ENCODE measurements at regions not wholly inside any gene's neighbourhood (a gene's known extent, or its start where the extent isn't known, plus 50 kb on each side); places are given as distances from the start of the nearest gene placed in this dataset.
"Not testable (repeated sequence)": the region's sequence is repeated elsewhere in the genome, so short reads cannot be mapped to it uniquely, and the experiment has no call there.

- no peaks in the 10 kb centered on the region for H3K36me3 ChIP-seq (ENCODE audit: control insufficient read depth in 2 of 3, insufficient read depth in 3 of 3, low read length in 3 of 3)
- no peaks in the 10 kb centered on the region for H3K27me3 Mint-ChIP-seq
- H3K4me3 Mint-ChIP-seq: no peak overlapping the region
- no peak overlapping the region for H3K27ac Mint-ChIP-seq
- H3K4me3 ChIP-seq (ENCODE audit: low read length): no peak overlapping the region
- ATAC-seq (no peak), DNase-seq (no peak)
- CTCF ChIA-PET: no interaction called here
- intact Hi-C loops (cut with micrococcal nuclease): no loop called here
- H3K4me1 ChIP-seq (ENCODE audit: control insufficient read depth in 2 of 2, insufficient read depth in 2 of 2, low read length in 2 of 2): no peaks in the 10 kb centered on the region
- H3K27ac ChIP-seq (ENCODE audit: low read depth, low read length): no peak overlapping the region
- POLR2A ChIA-PET: no interaction called here
- H3K27me3 ChIP-seq (ENCODE audit: control insufficient read depth in 2 of 2, insufficient read depth in 2 of 2, low read length in 2 of 2): no peaks in the 10 kb centered on the region
- no peaks in the 10 kb centered on the region for H3K36me3 Mint-ChIP-seq
- H3K4me1 Mint-ChIP-seq: no peaks in the 10 kb centered on the region
- H3K9me3 ChIP-seq (ENCODE audit: control insufficient read depth in 2 of 3, low read length in 3 of 3): peaks cover 0 to 12% (median 0%) of the 10 kb centered on the region in 3 experiments
- peaks cover 0 to 24% (median 11%) of the 10 kb centered on the region in 11 donors for H3K9me3 Mint-ChIP-seq
These were observed 476.2 kb downstream of the MMUT start for GRCh38 chr6:48986845-48987244.

- no peak overlapping the region for H3K4me3 ChIP-seq (ENCODE audit: low read length)
- ChIA-PET CTCF (no interaction called here), POLR2A (no interaction called here)
- DNase-seq (no peak), ATAC-seq (no peak)
- peaks cover 0 to 16% (median 10%) of the 10 kb centered on the region in 11 donors for H3K9me3 Mint-ChIP-seq
- no peaks in the 10 kb centered on the region for H3K4me1 Mint-ChIP-seq
- H3K27me3 ChIP-seq (ENCODE audit: control insufficient read depth in 2 of 2, insufficient read depth in 2 of 2, low read length in 2 of 2): no peaks in the 10 kb centered on the region
- no peaks in the 10 kb centered on the region for H3K4me1 ChIP-seq (ENCODE audit: control insufficient read depth in 2 of 2, insufficient read depth in 2 of 2, low read length in 2 of 2)
- H3K27ac Mint-ChIP-seq: no peak overlapping the region
- intact Hi-C loops (cut with micrococcal nuclease): no loop called here
- no peaks in the 10 kb centered on the region for H3K36me3 ChIP-seq (ENCODE audit: control insufficient read depth in 2 of 3, insufficient read depth in 3 of 3, low read length in 3 of 3)
- no peaks in the 10 kb centered on the region for H3K36me3 Mint-ChIP-seq
- H3K27ac ChIP-seq (ENCODE audit: low read depth, low read length): no peak overlapping the region
- peaks cover 0 to 12% (median 0%) of the 10 kb centered on the region in 3 experiments for H3K9me3 ChIP-seq (ENCODE audit: control insufficient read depth in 2 of 3, low read length in 3 of 3)
- H3K27me3 Mint-ChIP-seq: no peaks in the 10 kb centered on the region
- no peak overlapping the region for H3K4me3 Mint-ChIP-seq
These were observed 476.9 kb downstream of the MMUT start for GRCh38 chr6:48986105-48986504.

- Histone ChIP-seq H3K36me3 (ENCODE audit: control insufficient read depth in 2 of 3, insufficient read depth in 3 of 3, low read length in 3 of 3) (no peaks in the 10 kb centered on the region), H3K27ac (ENCODE audit: low read depth, low read length) (no peak overlapping the region), H3K4me1 (ENCODE audit: control insufficient read depth in 2 of 2, insufficient read depth in 2 of 2, low read length in 2 of 2) (no peaks in the 10 kb centered on the region), H3K27me3 (ENCODE audit: control insufficient read depth in 2 of 2, insufficient read depth in 2 of 2, low read length in 2 of 2) (no peaks in the 10 kb centered on the region), H3K4me3 (ENCODE audit: low read length) (no peak overlapping the region), H3K9me3 (ENCODE audit: control insufficient read depth in 2 of 3, low read length in 3 of 3) (peaks cover 0 to 5% (median 0%) of the 10 kb centered on the region in 3 experiments)
- H3K9me3 Mint-ChIP-seq: peaks cover 0 to 14% (median 9%) of the 10 kb centered on the region in 11 donors
- POLR2A ChIA-PET: no interaction called here
- no peaks in the 10 kb centered on the region for H3K27me3 Mint-ChIP-seq
- intact Hi-C loops (cut with micrococcal nuclease): no loop called here
- H3K36me3 Mint-ChIP-seq: no peaks in the 10 kb centered on the region
- no peak overlapping the region for H3K4me3 Mint-ChIP-seq
- H3K4me1 Mint-ChIP-seq: no peaks in the 10 kb centered on the region
- no peak overlapping the region for H3K27ac Mint-ChIP-seq
- no peak for ATAC-seq
- DNase-seq: no peak
- CTCF ChIA-PET: no interaction called here
These were observed 478.0 kb downstream of the MMUT start for GRCh38 chr6:48985025-48985424.

- intact Hi-C loops (cut with micrococcal nuclease); H3K27me3 Mint-ChIP-seq; H3K9me3 ChIP-seq (ENCODE audit: control insufficient read depth in 2 of 3, low read length in 3 of 3); H3K27me3 ChIP-seq (ENCODE audit: control insufficient read depth in 2 of 2, insufficient read depth in 2 of 2, low read length in 2 of 2); ATAC-seq; H3K4me3 ChIP-seq (ENCODE audit: low read length); H3K4me1 Mint-ChIP-seq; CTCF ChIA-PET; H3K36me3 Mint-ChIP-seq; POLR2A ChIA-PET; H3K27ac ChIP-seq (ENCODE audit: low read depth, low read length); H3K4me1 ChIP-seq (ENCODE audit: control insufficient read depth in 2 of 2, insufficient read depth in 2 of 2, low read length in 2 of 2); H3K4me3 Mint-ChIP-seq; DNase-seq; H3K36me3 ChIP-seq (ENCODE audit: control insufficient read depth in 2 of 3, insufficient read depth in 3 of 3, low read length in 3 of 3); H3K27ac Mint-ChIP-seq: not testable (repeated sequence)
- peaks cover 0 to 14% (median 6%) of the 10 kb centered on the region in 11 donors for H3K9me3 Mint-ChIP-seq
These were observed 479.1 kb downstream of the MMUT start for GRCh38 chr6:48983968-48984367.

- Mint-ChIP-seq H3K4me3 (no peak overlapping the region), H3K36me3 (no peaks in the 10 kb centered on the region), H3K27ac (no peak overlapping the region), H3K9me3 (peaks cover 0 to 14% (median 5%) of the 10 kb centered on the region in 11 donors), H3K4me1 (no peaks in the 10 kb centered on the region), H3K27me3 (no peaks in the 10 kb centered on the region)
- Histone ChIP-seq H3K27me3 (ENCODE audit: control insufficient read depth in 2 of 2, insufficient read depth in 2 of 2, low read length in 2 of 2) (no peaks in the 10 kb centered on the region), H3K4me1 (ENCODE audit: control insufficient read depth in 2 of 2, insufficient read depth in 2 of 2, low read length in 2 of 2) (no peaks in the 10 kb centered on the region), H3K9me3 (ENCODE audit: control insufficient read depth in 2 of 3, low read length in 3 of 3) (no peaks in the 10 kb centered on the region), H3K27ac (ENCODE audit: low read depth, low read length) (no peak overlapping the region), H3K36me3 (ENCODE audit: control insufficient read depth in 2 of 3, insufficient read depth in 3 of 3, low read length in 3 of 3) (no peaks in the 10 kb centered on the region), H3K4me3 (ENCODE audit: low read length) (no peak overlapping the region)
- intact Hi-C loops (cut with micrococcal nuclease): no loop called here
- ChIA-PET CTCF (no interaction called here), POLR2A (no interaction called here)
- DNase-seq (no peak), ATAC-seq (no peak)
These were observed 479.7 kb downstream of the MMUT start for GRCh38 chr6:48983377-48983776.

GRCh38 chr6:48979806-48980205, 483.2 kb downstream of the MMUT start:
- POLR2A ChIA-PET: no interaction called here
- CTCF ChIA-PET: no interaction called here
- no peaks in the 10 kb centered on the region for H3K27me3 ChIP-seq (ENCODE audit: control insufficient read depth in 2 of 2, insufficient read depth in 2 of 2, low read length in 2 of 2)
- H3K4me3 ChIP-seq (ENCODE audit: low read length): no peak overlapping the region
- Mint-ChIP-seq H3K4me3 (no peak overlapping the region), H3K27me3 (no peaks in the 10 kb centered on the region), H3K27ac (no peak overlapping the region), H3K36me3 (no peaks in the 10 kb centered on the region), H3K9me3 (peaks cover 0 to 4% (median 0%) of the 10 kb centered on the region in 11 donors), H3K4me1 (no peaks in the 10 kb centered on the region)
- no peak for DNase-seq
- H3K27ac ChIP-seq (ENCODE audit: low read depth, low read length): no peak overlapping the region
- no peak for ATAC-seq
- H3K36me3 ChIP-seq (ENCODE audit: control insufficient read depth in 2 of 3, insufficient read depth in 3 of 3, low read length in 3 of 3): no peaks in the 10 kb centered on the region
- intact Hi-C loops (cut with micrococcal nuclease): no loop called here
- no peaks in the 10 kb centered on the region for H3K4me1 ChIP-seq (ENCODE audit: control insufficient read depth in 2 of 2, insufficient read depth in 2 of 2, low read length in 2 of 2)
- H3K9me3 ChIP-seq (ENCODE audit: control insufficient read depth in 2 of 3, low read length in 3 of 3): no peaks in the 10 kb centered on the region

GRCh38 chr6:48979085-48979484, 484.0 kb downstream of the MMUT start:
- Histone ChIP-seq H3K4me1 (ENCODE audit: control insufficient read depth in 2 of 2, insufficient read depth in 2 of 2, low read length in 2 of 2) (no peaks in the 10 kb centered on the region), H3K27me3 (ENCODE audit: control insufficient read depth in 2 of 2, insufficient read depth in 2 of 2, low read length in 2 of 2) (no peaks in the 10 kb centered on the region), H3K27ac (ENCODE audit: low read depth, low read length) (no peak overlapping the region), H3K36me3 (ENCODE audit: control insufficient read depth in 2 of 3, insufficient read depth in 3 of 3, low read length in 3 of 3) (no peaks in the 10 kb centered on the region), H3K4me3 (ENCODE audit: low read length) (no peak overlapping the region), H3K9me3 (ENCODE audit: control insufficient read depth in 2 of 3, low read length in 3 of 3) (no peaks in the 10 kb centered on the region)
- POLR2A ChIA-PET: no interaction called here
- CTCF ChIA-PET: no interaction called here
- Mint-ChIP-seq H3K36me3 (no peaks in the 10 kb centered on the region), H3K4me1 (no peaks in the 10 kb centered on the region), H3K4me3 (no peak overlapping the region), H3K27me3 (no peaks in the 10 kb centered on the region), H3K27ac (no peak overlapping the region), H3K9me3 (peaks cover 0 to 4% (median 0%) of the 10 kb centered on the region in 11 donors)
- intact Hi-C loops (cut with micrococcal nuclease): no loop called here
- ATAC-seq: no peak
- no peak for DNase-seq
